Activated CD8-positive, alpha-beta memory T cell treated with anti-CD3 and anti-CD28 coated beads for 24 hours (primary cell): ENCODE measurements at regions not wholly inside any gene's neighbourhood (a gene's known extent, or its start where the extent isn't known, plus 50 kb on each side); places are given as distances from the start of the nearest gene placed in this dataset.

Experiments used
- DNase-seq: peaks from one replicate; pipeline ENCODE4 v3.0.0-alpha.2; 2020

DNA sequence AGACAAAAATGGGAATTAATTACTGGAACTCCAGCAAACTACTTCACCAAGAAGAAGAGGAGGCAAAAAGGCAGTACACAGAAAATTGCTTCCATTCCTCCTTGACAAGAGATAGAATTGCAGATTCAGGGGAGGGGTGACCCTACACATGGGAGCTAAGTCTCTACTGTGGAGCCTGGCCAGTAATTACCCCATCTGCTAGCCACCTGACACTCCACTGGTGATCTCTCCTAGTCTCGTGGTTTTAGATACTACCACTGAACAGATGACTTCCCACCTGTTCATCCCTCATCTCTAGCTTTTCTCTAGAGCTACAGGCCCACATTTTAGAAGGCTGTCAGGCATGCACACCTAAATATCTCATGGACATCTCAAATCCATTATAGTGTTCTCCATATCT is 224.3 kb upstream of the NR2F2 start:
- no peak for DNase-seq

DNA sequence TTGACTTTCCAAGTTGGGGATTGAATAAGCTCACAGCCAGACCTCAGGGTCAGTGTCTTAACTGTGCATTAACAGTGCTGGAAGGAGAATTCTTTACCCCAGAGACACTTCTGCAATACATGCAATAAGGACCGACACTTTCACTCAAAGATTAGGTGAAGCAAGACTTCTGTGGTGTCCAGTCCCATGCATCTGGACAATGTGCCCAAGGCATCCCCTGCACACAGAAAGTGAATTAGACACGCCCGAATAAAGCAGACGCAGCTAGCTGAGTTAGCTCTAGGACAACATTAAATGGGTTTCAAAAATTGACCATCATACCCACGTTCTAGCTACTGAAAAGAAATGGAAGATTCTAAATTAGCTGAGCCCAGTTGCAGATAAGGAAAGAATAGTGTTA is 223.9 kb upstream of the NR2F2 start:
- DNase-seq, result no peak

DNA sequence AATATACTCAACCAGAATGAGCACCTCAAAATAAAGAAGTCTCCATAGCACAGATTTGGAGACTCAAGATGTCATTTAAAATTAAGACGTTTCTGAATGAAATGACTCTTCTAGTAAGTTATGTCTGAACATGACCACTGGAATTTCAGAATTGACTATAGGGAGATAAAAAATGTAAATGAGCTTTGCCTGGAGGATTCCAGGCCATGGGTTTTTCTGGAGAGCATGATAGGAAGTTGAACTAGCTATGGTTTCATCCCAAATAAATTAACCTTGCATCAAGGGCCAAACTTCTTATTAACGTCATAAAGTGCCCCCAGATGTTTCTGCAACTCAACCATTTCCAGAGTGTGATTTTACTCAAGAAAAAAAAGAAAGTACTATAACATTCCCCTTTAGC is 222.6 kb upstream of the NR2F2 start:
- no peak for DNase-seq

DNA sequence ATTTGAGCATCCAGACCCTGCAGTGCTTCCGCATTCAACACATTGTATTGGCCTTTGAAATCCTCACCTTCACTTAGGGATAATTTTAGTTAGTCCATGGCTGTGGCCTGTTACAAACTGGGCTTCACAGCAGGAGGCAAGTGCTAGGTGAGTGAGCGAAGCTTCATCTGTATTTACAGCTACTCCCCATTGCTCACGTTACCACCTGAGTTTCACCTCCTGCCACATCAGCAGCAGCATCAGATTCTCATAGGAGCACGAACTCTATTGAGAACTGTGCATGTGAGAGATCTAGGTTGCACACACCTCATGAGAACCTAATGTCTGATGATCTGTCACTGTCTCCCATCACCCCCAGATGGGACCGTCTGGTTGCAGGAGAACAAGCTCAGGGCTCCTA is 222.1 kb upstream of the NR2F2 start:
- no peak for DNase-seq

DNA sequence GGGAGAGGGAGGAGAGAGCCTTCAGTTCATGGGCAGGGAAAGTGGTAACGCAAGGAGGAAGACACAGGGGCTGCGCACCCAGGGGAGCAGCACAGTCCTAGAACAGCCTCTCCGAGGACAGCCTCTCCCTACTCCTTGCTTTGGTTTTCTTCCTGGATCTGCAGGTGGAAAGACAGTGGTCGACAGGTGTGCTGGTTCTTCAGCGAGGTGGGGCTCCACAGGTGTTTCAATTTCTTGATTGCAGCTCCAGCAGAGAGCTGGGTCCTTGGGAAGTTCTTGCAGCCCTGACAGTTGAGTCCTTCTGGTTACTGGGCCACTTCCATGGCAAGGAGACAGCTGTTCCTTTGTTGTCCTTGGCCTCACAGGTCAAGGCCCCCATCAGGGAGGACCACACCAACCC is 220.7 kb upstream of the NR2F2 start:
- DNase-seq, result no peak

DNA sequence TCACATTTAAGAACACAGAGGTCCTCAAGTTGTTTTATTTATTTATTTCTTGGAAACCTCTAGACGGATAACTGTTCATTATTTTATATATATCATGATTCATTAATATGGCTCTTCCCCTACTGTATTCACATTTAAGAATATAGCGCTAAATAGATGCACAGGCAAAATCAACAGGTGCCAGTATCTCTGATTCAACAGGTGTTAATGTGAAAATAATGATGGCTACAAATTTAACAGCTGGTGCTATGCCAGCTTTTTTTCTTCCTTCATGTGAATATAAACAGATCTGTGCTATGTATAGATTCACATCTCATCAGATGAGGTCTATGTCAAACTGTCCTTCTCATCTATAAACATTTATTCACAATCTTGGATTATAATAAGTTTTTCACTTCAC is 218.5 kb upstream of the NR2F2 start:
- no peak for DNase-seq

DNA sequence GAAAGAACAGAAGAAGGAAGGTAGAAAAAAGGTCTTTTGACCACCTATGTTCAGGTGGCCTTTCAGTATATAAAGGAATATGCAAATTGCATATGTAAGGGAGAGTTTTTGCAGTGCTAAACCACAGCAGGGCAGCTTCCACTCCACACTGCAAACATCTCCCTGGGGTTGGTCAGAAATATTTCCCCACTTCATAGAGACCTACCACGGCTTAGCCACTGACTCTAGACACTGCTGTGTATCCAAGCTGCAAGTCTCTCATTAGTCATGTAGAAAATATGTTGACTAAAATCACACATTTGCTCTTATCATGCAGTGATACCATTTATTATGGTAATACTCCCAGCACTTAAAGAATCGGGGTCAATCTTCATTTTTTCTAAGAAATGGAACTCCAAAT is 214.9 kb upstream of the NR2F2 start:
- no peak for DNase-seq

DNA sequence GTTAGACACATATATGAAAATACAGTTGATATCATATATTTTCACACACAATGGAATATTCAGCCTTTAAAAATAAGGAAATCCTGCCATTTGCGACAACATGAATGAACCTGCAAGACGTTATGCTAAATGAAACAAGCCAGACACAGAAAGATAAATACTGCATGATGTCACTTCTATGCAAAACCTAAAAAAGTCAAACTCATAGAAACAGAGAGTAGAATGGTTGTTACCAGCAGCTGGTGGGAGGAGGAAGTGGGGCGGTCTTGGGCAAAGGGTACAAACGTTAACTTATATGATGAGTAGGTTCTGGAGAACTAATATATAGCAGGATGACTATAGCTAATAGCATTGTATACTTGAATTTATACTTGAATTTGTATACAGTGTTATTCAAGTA is 213.2 kb upstream of the NR2F2 start:
- no peak for DNase-seq

DNA sequence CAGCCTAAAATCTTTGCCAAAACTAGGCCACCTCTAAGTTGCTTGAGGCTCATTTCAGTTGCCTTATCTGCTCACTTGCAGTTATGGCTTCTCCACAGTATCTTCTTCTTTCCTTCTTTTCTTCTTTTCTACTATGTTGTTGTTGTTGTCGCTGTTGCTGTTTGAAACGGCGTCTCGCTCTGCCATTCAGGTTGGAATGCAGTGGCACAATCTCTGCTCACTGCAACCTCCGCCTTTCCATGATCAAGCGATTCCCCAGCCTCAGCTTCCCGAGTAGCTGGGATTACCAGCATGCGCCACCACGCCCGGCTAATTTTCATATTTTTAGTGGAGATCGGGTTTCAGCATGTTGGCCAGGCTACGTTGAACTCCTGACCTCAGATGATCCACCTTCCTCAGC is 210.8 kb upstream of the NR2F2 start:
- DNase-seq, result no peak

DNA sequence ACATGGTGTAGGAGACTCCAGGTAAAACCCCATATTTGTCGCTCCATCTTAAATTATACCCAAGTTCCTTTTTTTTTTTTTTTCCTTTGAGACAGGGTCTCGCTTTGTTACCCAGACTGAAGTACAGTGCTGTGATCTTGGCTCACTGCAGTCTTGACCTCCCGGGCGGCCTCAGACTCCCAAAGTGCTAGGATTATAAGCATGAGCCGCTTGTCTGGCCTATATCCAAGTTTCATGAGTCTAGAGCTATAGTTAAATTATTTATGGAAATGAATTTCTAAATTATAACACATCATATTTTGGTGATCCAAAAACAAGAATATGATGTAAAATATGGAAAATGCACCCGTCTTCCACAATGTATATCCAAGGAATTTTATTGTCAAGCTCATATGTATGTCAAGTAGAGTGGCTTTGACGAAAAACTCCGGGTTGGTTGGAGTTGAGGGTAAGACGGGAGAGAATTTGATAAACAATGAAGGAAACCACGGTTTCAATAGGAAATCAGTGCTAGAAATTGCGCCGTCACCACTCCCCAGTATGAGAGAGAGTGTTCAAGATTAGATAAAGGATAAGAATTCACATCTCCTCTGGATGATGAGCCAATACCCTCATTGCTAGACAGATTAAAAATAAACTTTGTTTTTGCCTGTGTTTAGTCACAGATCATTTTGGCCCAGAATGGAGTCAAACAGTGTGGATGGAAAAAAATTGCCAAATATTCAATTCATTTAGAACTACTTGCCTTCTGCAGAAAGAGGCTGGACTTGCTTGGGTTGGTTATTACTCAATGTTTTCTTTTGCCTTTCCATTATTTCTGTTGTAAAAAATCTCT is 209.2 kb upstream of the NR2F2 start:
- no peak for DNase-seq

DNA sequence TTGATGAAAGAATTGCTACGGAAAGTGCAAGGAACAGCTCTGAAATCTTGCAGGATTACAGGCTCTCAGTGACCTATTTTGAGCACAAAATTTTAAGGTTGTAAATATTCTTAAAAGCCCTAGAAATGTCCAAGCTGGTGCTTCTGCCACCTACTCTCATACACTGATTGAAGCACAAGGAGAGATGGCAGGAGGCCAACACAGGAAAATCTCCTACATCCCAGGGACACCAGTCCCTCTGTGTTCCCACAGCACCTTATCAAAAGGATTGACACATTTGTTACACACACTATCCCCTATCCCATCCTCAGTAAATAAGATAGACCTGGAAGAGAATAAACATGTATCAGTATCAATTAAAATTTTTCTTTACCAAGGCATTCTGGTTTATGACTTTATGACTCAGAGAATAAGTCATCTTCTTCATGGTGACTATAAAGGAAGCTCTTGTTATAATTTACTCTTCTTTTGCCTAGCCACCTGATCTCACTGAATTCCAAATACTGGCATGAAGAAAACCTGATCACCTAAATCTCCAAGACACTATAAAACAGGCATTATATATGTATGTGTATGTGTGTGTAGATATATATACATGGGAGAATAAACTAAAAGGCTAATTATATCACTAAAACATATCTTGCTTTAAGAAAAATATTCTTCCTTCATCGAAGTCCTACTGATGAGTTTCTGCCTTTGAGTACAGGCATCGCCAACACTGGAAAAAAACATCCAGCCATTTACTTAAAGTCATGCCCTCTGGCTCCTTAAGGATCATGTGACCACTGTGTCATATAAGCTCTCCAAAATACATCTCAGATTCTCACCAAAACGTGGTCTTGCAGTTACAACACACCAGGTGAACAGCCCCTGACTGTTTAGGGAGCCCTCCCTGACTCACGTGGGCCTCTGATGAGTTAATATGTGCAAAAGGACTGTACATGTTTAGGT is 208.1 kb upstream of the NR2F2 start:
- DNase-seq, result no peak

DNA sequence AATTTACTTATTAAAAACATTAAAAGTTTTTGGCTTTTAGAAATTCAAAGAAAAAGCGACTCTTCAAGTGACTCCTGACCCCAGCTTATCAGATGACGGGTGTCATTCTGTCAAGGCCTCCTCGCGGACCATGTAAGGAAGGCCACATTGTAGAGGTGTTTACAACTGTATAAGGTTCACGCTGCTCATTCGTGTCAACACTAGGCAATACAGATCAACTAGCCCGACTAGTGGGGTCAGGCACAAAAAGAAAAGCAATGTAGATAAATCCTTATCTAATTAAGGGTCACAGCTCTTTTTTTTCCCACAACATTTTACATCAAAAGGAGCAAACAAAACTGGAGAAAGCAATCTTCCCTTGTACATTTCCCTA is 207.5 kb upstream of the NR2F2 start:
- no peak for DNase-seq

DNA sequence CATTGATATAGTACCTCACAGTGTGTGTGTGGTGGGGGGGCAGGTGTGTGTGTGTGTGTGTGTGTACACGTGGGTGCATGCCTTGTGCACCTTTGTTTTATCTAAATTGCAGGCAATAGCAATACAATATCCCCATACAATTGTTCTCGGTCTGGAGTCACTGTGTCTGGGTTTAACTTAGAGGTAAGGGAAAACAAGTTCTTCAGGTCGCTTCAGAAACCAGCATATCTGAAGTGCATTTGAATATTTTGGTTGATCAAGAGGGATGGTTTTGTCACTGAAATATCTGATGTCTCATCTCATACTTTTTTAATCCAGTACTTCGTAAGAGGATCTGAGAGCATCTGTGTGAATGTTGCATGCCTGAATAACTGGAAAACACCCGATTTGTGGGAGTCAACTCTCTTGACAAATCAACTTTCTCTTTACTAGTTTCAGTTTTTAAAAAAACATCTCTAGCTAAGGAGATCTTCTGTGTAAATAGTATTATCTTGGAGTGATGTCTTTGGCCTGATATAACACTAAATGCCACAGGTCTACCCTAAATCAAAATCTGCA is 206.8 kb upstream of the NR2F2 start:
- DNase-seq, result no peak

DNA sequence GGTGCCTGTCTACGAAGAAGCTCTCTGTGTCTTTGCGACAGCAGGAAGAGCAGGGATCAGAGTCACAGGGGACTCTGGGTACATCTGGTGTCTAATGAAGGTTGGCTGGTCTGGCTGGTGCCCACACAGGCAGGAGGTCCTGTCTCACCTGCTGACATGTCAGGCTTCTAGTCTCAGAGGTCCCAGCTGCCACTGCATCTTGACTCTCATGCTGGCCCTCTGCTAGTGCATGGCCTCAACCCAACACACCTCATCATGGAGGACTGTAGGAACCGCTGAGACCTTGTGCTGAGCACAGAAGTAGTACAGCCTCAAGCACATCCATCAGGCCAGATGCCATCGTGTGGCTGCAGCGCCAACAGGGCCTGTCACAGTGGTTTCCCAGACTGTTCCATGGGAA is 206.1 kb upstream of the NR2F2 start:
- DNase-seq, result no peak

DNA sequence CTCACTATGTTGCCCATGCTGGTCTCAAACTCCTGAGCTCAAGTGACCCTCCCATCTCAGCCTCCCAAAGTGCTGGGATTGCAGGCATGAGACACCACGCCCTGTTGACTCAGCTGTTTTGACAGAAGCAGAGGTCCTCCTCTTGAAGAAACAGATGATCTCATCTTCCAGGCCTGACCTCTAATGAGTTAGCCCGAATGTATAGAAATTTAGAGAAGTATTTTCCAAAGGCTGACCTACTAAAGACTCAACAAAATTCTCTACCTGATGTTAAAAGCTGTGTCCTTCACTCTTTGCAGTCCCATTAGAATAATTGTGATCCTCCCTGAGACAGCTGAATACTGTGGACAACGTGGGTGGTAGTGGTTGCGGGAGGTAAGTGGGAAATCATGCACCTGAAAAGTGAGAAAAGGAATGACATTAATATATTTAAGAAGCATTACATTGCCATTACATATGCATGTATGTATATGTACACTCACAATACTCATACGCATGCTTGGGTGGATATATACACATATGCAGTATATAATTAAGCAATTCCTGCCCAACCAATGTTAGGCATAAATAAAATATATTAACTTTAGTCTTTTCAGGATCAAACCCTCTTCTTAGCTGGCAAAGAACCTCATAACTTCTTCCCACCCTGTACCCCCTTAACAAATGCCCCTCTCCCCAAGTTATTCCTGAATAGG is 204.6 kb upstream of the NR2F2 start:
- no peak for DNase-seq

DNA sequence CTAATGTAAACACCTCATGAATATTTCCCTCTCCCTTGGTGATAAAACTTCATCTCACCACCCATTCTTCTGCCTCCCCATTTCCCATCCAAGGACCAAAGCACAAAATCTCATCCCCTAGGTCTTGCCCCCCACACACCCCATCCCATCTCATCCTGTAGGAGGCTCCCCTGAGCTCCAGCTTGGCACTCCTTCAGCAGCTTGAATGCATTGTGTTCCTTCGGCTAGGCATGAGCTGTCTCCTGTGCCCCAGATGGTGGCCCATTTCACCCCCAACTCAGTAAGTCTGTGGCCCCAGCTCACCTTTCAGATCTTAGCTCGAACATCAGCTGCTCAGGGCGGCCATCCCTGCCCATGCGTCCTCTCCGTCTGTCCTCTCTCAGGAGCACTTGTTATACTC is 203.6 kb upstream of the NR2F2 start:
- DNase-seq, result no peak

DNA sequence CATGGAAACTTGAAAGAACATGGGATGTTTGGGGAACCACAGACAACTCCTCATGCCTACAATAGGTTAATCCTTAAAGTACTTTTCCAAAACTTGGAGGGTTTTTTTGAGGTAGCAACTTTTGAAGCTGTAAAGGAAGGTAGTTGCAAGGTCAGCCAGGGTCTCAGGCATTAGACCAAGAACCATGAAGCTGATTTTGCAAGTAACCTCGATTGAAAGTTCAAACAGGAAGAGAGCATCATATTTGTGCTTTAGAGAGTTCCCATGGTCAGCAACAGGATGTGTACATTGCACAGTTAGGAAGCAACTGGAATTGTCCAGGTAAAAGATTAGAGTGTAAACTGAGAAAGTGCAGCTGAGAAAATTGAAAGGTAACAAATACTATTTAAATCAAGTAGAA is 199.8 kb upstream of the NR2F2 start:
- DNase-seq, result no peak

DNA sequence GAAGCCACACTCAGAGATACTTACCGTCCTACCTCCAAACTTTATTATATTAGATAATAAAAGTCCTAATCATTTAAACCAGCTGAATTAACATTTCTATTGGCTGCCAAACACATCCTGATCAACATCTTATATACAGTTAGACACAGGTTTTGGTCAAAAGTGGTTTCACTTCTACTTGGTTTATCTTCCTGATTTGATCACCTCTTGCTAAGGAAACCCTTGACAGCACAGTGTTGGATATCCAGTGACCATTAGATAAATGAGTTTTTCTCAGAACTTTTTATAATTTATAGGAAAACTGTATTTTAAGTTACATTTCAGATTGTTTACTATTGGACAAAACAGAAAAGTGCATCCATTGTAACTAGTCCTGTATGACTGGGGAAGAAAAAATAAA is 198.4 kb upstream of the NR2F2 start:
- DNase-seq, result no peak

DNA sequence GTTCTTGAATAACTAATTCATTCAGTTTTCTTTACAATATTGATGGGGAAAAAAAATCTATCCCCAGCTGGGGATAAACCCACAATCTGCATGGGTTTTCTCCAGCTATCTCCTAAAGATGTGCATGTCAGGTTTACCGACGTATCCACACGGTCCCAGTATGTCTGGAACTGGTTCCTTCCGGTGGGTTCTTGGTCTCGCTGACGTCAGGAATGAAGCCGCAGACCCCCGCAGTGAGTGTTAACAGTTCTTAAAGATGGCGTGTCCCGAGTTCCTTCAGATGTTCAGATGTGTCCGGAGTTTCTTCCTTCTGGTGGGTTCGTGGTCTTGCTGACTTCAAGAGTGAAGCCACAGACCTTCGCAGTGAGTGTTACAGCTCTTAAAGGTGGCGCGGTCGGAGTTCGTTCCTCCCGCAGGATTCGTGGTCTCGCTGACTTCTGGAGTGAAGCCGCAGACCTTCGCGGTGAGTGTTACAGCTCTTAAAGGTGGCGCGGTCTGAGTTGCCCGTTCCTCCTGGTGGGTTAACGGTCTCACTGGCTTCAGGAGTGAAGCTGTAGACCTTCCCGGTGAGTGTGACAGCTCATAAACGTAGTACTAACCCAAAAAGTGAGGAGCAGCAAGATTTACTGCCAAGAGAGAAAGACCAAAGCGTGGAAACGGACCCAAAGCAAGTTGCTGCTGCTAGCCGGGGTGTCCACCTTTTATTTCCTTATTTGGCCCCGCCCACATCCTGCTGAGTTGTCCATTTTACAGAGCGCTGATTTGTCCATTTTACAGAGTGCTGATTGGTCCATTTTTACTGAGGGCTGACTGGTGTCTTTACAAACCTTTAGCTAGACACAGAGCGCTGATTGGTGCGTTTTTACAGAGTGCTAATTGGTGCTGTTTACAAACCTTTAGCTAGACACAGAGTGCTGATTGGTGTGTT is 195.1 kb upstream of the NR2F2 start:
- no peak for DNase-seq

DNA sequence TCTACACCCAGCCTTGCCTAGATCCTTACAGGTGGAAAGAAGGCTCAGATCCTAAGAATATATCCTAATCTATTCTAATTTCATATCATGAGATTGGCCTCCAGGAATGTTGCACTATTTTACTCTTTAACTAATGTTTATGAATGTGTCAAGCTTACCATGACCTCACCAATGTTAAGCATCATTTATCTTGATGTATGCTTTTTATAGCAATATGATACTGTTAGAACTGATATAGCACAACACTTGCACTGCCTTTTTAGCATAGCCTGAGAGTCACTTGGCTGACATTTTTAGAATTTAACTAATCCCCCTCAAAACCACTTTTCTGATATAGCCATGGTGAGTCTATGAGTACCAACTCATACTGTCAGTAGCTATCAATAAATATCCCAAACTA is 191.5 kb upstream of the NR2F2 start:
- no peak for DNase-seq

DNA sequence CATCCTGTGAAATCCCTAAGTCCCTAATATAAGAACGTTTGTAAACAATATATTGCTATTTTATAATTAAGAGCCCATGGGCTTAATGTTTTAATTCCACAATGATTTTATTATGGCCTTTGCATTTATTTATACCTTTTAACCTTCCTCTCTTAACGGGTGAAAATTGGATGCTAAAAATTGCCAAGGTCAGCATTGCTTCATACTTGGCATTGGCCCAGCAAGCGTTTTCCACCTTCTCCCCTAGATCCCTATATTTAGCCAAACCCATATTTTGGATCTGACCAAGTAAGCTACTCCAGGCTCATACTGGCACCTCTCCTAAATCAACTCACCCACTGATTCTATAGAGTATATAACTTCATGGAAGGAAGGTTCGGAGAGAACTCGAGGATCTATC is 188.0 kb upstream of the NR2F2 start:
- DNase-seq, result no peak

DNA sequence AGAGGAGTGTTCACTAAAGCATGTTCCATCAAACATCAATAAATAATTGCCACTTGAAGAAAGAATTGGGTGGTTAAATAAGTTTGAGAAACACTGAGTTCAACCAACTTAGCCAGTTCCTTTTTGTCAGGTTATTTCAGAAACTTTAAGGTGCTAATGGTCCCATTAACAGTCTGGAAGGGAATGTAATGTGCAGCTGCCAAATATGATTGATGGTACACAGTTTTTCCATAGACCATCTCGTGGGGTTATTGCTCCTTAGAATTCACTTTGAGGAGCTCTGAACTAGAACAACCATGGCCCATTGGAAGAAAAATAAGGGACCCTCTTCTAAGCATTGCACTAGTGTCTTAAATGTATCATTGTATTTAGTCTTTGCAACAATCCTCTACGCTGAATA is 185.8 kb upstream of the NR2F2 start:
- no peak for DNase-seq
